ENCODE measurements at regions not wholly inside any gene's neighbourhood (a gene's known extent, or its start where the extent isn't known, plus 50 kb on each side); places are given as distances from the start of the nearest gene placed in this dataset.
"Not testable (repeated sequence)": the region's sequence is repeated elsewhere in the genome, so short reads cannot be mapped to it uniquely, and the experiment has no call there.

DNA sequence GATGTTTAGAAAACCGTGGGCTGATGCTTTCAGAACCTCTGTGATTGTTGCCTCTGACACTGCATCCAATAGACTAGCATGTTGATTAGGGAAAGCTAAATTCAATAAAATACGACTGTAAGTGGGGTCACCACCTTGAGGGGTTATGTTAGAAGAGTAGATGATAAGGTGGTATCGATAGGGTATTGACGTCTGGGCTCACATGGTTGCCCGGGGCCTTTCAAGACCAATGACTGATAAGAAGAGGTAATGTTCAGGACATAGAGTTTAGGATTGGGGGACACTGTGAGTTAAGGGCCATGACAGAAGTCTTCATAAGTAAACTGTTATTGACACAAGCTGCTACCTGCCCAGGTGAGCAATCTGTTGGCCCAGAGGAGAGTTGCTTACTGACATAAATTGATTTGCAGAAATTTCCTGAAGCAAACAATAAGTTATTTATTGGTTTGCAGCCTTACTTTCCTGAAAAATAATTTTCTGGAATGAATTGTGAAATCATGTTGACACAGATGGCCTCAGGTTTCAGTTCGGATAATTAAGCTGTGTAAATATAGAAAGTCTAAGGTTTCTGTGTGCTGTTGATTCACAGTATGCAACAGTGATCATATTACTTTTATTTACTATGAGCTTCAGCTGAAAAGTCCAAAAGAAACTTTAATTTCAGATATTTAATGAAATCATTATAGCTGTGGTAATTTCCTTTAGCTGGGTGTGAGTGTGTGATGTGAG, 289.9 kb upstream of the PRSS16 start:
- DNase-seq (ENCODE audit: low spot score) = not testable (repeated sequence)

DNA sequence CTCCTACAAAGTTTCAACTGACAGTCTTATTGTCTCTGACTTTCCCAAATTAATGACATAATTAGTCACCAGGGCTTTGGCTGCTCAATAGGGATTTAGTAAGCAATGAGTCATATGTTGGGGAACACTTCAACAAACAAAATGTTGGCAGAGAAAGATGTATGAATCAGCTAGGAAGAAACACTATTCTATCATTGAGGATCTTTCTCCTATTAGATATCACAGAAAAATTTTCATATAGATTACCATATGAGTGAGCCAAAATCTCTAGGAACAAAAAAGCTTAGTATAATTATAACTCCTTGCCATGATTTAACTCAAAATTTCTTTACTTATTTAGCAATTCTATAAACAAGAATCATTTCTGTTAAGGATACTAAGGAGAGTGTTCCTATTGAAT, 286.3 kb upstream of the PRSS16 start:
- DNase-seq (ENCODE audit: low spot score) = not testable (repeated sequence)

DNA sequence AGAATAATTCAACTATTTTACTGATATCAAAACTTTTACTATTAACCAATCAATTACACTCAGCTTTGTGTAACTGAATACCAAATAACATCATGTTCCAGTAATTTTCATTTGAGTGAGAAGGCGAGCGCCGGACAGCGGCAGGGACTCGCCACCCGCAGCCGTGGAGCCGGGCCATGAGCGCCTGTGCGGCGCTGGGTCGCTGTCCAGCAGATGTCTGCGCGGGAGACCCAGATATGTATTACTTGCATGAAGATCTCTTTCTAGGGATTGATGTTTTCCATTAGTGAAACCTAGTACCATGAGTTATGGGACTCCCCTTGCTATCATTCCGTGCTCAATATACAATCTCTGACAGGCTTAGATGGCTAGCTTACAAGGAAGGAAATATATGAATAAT, 245.1 kb upstream of the PRSS16 start:
- DNase-seq (ENCODE audit: low spot score) = no peak

DNA sequence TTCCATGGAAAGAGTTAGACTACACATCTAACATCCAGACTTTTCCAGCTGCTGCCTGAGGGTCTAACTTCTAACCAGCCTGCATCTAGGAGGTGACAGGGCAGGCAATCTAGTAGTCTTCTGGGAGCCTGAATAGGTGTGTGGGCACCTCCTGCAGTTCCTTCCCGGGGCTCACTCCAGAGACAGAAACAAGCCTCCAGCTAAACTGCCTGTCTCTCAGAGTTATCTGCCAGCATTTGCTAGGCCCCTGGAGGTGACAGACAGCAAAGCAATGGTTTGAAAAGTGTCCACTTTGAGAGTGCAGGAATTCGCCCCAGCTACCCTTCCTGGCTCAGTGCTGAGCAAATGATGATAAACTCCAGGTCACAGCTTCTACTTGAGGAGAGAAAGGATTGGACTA, 240.5 kb upstream of the PRSS16 start:
- no peak for DNase-seq (ENCODE audit: low spot score)

- DNase-seq (ENCODE audit: low spot score) = not testable (repeated sequence)
Observed at GRCh38 chr6:27008613-27009012, 238.9 kb upstream of the PRSS16 start.

GRCh38 chr6:27014053-27014452, 233.4 kb upstream of the PRSS16 start:
- not testable (repeated sequence) for DNase-seq (ENCODE audit: low spot score)

- DNase-seq (ENCODE audit: low spot score) = no peak
Observed at GRCh38 chr6:27016689-27017088, 230.8 kb upstream of the PRSS16 start.

- DNase-seq (ENCODE audit: low spot score) = not testable (repeated sequence)
Observed at GRCh38 chr6:27018401-27018800, 229.1 kb upstream of the PRSS16 start.

- no peak for DNase-seq (ENCODE audit: low spot score)
Observed at GRCh38 chr6:27019651-27020552, 227.6 kb upstream of the PRSS16 start.

DNA sequence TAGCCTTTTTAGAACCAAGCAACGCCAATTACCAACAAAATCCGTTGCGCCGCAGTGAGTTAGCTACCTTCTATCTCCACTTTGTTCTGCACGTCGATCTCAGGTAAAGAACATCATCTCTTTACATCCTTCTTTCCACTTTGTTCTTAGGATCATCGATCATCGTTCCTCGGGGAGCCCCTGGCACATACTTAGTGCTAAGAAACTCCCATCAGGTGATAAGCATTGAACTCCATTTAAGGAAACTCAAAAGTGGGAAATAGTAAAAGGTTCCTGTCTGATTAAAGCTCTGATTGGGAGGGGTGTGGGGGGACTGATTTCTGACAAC, 227.0 kb upstream of the PRSS16 start:
- no peak for DNase-seq (ENCODE audit: low spot score)

GRCh38 chr6:27023664-27024063, 223.8 kb upstream of the PRSS16 start:
- no peak for DNase-seq (ENCODE audit: low spot score)

DNA sequence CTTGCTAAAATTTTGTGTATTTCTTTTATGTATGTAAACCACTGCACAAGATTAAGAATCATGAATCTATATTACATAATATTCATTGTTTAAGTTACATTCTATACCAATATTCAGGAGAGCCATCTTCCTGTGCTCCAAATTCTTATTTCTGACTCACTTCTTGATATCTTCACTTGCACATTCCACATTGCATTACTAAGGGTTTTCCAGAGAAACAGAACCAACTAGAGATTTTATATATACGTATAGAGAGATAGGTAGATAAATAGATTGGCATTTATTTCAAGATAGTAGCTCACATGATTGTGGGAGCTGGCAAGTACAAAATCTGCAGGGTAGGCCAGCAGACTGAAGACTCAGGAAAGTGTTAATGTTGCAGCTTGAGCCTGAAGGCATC, 222.2 kb upstream of the PRSS16 start:
- DNase-seq (ENCODE audit: low spot score) = no peak

DNA sequence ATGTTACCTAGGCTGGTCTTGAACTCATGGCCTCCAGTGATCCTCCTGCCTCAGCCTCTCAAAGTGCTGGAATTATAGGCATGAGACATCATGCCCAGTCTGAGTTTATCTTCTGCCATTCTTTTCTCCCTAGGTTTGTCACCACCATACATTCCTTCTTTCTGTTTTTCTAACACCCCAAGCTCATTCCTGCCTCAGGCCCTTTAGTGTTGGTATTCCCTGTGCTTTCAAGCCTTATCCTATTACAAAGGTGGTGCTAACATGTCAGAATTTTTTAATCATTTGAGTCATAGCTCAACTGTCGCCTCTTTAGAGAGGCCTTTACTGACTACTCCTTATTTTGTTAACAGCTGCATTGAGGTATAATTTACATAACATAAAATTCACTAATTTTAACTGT, 221.1 kb upstream of the PRSS16 start:
- no peak for DNase-seq (ENCODE audit: low spot score)

GRCh38 chr6:27031302-27031701, 216.2 kb upstream of the PRSS16 start:
- DNase-seq (ENCODE audit: low spot score) = no peak

DNA sequence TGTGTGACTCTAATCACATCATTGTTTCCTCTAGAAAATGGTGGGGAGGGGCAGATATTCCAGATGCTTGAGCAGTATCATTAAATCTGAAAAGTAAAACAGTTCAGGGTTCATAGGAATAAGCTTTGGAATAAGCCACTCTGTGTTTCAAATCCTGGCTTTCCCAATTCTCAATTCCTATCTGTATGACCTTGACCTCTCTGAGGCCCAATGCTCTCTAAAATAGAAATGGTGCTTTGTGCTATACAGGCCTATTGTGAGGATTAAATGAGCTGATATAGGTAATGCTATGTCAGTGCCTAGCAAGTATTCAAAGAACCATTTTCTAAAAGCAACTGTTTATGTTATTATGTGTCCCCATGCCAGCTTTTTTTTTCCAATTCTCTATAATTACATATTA, 209.0 kb upstream of the PRSS16 start:
- DNase-seq (ENCODE audit: low spot score) = no peak

DNA sequence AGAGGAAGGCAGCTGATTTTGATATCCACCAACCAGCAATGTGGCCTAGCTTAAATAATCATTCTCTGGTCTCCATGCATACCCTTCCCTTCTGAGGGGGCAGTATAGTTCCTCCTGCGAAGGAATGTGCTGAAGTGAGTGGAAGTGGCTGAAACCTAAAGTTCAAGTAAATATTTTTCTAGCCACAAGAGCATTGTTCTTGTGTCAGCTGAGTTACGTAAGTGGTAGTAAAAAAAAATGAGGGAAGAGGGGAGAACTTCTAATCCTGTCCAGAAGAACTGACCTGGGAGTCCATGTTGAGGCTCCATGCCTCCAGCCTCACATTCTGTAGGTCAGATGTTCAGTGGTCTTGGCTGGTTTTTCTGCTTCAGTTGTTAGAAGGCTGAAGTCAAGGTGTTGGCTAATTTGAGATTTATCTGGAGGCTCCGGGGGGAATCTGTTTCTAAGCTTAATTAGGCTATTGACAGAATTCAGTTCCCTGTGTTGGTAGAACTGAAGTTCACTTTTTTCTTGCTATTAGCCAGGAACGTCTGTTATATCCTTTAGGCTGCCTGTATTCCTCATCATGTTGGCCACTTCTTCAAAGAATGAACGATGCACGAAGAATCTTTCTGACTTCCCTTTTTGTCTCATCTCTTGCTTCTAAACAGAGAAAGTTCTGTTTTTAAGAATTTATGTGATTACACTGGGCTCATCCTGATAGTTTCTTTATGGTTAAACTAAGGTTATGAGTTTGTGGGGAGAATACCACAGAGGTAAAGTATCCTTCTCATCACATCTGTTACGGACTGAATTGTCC, 207.1 kb upstream of the PRSS16 start:
- DNase-seq (ENCODE audit: low spot score) = no peak

- no peak for DNase-seq (ENCODE audit: low spot score)
Observed at GRCh38 chr6:27043244-27043643, 204.3 kb upstream of the PRSS16 start.

DNA sequence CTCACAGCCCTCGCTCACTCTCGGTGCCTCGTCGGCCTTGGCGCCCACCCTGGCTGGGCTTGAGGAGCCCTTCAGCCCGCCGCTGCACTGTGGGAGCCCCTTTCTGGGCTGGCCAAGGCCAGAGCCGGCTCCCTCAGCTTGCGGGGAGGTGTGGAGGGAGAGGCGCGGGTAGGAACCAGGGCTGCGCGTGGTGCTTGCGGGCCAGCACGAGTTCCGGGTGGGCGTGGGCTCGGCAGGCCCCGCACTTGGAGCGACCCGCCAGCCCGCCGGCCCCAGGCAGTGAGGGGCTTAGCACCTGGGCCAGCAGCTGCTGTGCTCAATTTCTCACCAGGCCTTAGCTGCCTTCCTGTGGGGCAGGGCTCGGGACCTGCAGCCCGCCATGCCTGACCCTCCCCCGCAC, 202.4 kb upstream of the PRSS16 start:
- DNase-seq (ENCODE audit: low spot score) = not testable (repeated sequence)

DNA sequence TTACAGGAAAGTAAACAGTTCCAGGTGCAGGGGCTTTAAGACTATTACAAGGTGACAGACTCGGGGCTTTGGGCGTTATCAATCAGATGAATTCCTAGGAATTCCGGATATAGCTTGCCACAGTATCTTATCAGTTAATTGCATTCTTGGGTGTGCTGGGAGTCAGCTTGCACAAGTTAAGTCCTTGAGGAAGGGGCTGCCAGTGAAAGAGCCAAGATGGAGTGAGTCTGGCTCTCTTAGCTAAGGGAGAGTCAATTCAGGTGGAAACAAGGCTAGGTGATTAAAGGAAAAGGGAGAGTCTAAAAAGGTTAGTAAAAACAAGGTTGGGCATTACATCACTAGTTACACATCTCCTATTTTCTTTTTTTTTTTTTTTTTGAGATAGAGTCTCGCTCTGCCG, 199.8 kb upstream of the PRSS16 start:
- DNase-seq (ENCODE audit: low spot score) = not testable (repeated sequence)

- DNase-seq (ENCODE audit: low spot score) = no peak
Observed at GRCh38 chr6:27049863-27050781, 197.4 kb upstream of the PRSS16 start.

DNA sequence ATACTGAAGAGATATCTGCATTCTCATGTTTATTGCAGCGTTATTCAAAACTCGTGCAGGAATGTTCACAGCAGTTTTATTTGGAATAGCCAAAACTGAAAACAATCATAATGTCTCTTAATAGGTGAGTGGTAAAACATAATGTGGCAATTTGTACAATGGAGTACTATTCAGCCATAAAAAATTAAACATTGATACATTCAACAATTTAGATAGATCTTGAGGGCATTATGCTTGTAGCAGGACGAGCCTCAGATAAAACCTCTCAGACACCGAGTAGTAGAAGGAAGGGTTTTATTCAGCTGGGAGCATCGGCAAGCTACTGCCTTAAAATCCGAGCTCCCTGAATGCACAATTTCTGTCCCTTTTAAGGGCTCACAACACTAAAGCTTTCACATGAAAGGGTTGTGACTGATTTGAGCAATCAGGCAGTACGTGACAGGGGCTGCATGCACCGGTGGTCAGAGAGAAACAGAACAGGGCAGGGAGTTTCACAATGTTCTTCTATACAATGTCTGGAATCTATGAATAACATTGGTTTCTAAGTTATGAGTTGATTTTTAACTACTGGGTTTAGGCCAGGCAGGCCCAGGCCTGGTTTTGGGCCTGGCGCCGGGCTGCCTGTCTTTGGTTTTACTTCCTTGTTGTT, 195.3 kb upstream of the PRSS16 start:
- not testable (repeated sequence) for DNase-seq (ENCODE audit: low spot score)
